Midbrain (tissue), 1 donor: ENCODE measurements at regions not wholly inside any gene's neighbourhood (a gene's known extent, or its start where the extent isn't known, plus 50 kb on each side); places are given as distances from the start of the nearest gene placed in this dataset.
"Not testable (repeated sequence)": the region's sequence is repeated elsewhere in the genome, so short reads cannot be mapped to it uniquely, and the experiment has no call there.

ENCODE experiments used
- DNase-seq: peaks from one replicate; lab custom pipeline; 2025; lab: John Stamatoyannopoulos, UW

DNA sequence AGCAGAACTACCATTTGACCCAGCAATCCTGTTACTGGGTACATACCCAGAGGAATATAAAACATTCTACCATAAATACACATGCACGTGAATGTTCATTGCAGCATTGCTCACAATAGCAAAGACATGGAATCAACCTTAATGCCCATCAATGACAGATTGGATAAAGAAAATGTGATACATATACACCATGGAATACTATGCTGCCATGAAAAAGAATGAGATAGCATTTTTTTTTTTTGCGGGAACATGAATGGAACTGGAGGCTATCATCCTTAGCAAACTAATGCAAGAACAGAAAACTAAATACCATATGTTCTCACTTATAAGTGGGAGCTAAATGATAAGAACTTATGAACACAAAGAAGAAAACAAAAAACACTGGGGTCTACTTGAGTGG lies 72.5 kb upstream of the C1GALT1C1 start:
- DNase-seq, result not testable (repeated sequence)

DNA sequence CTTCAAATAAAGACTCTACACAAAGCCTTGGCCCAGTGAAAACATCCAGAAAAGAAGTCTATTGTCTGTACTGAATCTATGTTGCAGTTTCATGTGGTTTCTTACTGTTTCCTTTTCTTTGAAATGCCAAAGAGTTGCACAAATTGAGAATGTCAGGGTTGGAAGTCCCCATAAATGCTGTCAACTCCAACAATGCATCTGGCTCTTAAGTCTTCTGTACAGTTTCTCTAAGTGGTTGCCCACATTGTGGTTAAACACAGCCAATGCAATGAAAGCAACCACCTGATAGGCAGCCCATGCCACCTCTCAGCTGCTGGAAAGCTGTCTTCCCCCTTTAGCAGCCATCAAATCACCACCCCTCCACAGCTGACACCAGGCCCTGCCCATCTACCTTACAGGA lies 67.2 kb upstream of the C1GALT1C1 start:
- DNase-seq, result no peak

DNA sequence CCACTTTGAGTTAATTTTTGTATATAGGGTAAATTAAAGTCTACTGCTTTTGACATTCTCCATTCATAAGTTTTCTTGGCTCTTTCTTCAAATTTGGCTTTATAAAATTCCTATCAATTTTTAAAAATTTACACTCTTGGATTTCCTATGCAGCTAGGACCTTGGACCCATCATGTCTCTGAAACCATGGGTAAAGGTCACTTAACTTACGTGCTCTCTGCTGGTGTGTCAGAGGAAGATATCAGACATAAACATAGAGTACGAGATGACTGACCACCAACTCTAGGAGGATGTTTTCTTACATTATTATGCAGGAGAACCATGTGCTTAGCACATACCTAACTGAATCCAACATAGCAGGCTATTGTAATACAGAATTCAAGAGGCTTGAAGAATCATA lies 62.5 kb upstream of the C1GALT1C1 start:
- no peak for DNase-seq

DNA sequence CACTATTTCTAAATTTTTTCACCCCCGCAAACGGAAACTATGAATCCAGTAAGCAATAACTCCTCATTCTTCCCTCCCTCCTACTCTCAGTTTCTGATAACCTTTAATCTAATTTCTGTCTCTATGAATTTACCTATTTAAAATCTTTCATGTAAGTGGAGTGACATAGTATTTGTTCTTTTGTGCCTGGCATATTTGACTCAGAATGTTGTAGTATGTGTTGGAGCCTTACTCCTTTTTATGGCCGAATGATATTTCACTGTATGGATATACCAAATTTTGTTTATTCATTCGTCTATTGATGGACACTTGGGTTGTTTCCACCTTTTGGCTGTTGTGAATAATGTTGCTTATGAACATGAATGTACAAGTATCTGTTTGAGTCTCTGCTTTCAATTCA lies 61.1 kb upstream of the C1GALT1C1 start:
- no peak for DNase-seq

DNA sequence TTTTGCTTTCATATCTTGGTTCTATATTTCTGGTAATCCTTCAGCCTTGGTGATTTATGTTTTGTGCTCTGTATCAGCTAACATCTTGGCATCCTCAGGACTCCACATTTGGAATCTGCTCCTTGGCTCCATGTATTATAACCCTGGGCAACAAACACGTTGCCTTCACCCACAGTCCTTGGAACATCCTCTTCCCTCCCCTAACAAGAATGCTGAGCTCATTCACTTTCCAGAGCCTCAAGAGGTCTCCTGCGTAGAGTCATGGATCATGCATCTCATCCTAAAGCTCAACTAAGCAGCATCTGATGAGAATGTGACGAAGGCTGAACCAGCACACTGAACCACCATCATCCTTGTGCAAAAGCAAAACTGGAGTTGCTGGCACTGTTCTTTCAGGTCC lies 60.5 kb upstream of the C1GALT1C1 start:
- DNase-seq, result no peak

DNA sequence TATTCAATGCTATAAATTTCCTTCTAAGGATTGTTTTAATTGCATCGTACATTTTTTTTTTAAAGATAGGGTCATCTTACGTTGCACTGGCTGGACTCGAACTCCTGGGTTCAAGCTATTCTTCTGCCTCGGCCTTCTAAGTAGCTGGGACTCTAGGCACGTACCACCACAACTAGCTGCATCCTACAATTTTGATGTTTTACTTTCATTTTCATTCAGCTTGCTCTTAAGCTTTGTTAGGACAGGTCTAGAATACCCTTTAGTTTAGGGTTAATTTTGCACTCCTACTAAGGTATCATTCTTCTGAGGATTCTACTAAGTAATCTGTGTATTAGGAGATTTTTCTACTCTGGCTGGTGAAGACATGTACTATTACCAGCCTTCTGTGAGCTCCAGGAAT lies 50.2 kb upstream of the C1GALT1C1 start:
- DNase-seq, result no peak
